Inflammatory macrophage treated with lipopolysaccharide for 1 hour (primary cell): ENCODE measurements at regions not wholly inside any gene's neighbourhood (a gene's known extent, or its start where the extent isn't known, plus 50 kb on each side); places are given as distances from the start of the nearest gene placed in this dataset.
"Not testable (repeated sequence)": the region's sequence is repeated elsewhere in the genome, so short reads cannot be mapped to it uniquely, and the experiment has no call there.

Experiments
- DNase-seq, 2 donors: peaks; one replicate each; pipeline ENCODE4 v3.0.0-alpha.2; 2020 to 2022

DNA sequence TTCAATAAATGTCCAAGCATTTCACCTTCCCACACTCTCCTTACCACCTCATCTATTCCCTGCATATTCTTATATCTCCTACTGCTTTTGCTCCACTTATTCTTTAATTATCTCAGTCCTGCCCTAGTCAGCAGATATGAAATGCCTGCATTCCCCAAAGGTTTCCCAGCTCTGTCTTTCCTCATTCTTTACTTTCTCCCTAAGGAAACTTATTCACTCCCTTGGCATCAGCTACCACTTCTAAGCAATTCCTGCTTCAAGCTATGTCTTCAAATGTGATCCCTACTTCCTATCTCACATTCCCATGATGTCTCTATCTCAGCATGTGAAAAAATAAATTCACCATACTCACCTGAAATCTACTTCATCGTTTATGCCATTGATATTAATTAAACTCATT, 111.8 kb downstream of the CAPZA3 start:
- DNase-seq = no peak

- no peak for DNase-seq
Measured at GRCh38 chr12:18850752-18851151, 112.8 kb downstream of the CAPZA3 start.

DNA sequence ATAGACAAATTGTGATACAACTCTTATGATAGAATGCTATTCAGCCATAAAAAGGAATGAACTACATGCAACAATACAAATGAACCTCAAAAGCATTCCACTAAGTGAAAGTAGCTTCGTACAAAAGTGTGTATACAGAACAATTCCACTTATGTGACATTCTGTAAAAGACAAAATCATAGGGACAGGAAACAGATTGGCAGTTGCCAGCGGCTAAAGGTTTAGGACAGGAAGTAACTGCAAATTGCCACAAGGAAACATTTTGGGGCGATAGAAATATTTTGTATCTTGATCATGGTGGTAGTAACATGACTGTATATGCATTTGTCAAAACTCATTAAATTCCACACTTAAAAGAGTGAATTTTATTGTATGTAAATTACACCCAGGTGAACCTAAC, 113.4 kb downstream of the CAPZA3 start:
- no peak for DNase-seq

GRCh38 chr12:18853570-18854366, 115.8 kb downstream of the CAPZA3 start:
- DNase-seq = no peak

DNA sequence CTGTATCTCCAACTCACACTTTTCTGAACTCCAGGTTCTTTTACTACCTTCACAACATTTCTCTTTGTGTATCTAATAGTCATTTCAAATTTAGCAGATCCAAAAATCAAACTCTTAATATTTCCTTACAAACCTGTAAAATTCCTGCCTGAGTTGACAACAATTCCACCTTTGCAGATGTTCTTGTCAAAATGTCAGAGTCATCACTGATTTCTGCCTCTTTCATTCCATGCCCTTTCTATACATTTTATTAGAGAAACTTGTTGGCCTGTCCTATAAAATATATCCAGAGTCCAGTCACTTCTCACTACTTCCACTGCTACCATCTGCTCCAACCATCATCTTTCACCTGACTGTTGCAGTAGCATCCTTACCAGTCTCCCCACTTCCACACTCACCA, 119.7 kb downstream of the CAPZA3 start:
- no peak for DNase-seq

DNA sequence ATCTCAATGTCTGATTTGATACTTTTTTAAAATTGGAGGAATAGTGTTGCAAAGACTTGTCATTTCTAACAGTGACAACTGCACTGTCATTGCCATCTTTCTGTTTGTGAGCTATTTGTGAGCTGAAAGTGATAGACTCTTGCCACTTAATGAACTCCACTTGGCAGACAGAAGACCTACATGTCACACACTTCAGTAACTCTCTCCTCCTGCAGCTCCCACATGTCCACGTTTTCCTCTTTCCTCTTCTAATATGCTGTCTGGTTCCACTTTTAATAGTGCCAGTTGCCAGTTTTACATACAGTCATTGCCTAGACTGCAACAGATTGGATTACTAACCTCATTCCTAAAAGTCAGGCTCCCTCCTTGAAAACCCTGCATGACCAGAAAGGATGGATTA, 121.5 kb downstream of the CAPZA3 start:
- DNase-seq = no peak

DNA sequence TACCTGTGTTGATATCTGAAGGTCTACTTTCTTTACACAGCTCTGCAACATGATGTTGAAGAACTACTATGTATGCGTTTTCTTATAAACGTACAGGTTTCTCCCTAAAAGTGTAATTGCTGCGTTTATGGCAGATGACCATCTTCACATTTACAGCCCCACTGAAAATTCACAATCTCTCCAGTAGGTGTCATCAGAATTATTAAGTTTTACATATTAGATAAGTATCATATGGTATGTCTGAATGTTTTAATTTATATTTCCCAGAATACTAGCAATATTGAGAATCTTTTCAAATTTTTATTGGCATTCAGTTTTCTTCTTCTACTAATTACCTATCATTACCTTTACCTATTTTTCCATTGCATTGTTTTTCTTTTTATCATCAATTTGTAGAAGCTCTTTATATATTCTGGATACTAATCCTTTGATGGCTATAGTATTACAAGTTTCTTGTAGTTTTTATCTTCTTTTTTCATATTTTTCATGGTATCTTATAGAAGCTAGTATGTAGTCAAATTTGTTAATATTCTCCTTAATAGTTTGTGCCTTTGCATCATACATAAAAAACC, 123.5 kb downstream of the CAPZA3 start:
- peak; percentile 20 to 58 for DNase-seq

GRCh38 chr12:18863769-18864500, 126.0 kb downstream of the CAPZA3 start:
- no peak for DNase-seq

- no peak for DNase-seq
Measured at GRCh38 chr12:18864900-18865561, 127.1 kb downstream of the CAPZA3 start.

GRCh38 chr12:18868717-18869116, 130.8 kb downstream of the CAPZA3 start:
- peak; percentile 30 to 56 for DNase-seq

- no peak for DNase-seq
Measured at GRCh38 chr12:18872770-18873169, 134.9 kb downstream of the CAPZA3 start.

GRCh38 chr12:18878676-18879180, 140.8 kb downstream of the CAPZA3 start:
- DNase-seq = no peak

DNA sequence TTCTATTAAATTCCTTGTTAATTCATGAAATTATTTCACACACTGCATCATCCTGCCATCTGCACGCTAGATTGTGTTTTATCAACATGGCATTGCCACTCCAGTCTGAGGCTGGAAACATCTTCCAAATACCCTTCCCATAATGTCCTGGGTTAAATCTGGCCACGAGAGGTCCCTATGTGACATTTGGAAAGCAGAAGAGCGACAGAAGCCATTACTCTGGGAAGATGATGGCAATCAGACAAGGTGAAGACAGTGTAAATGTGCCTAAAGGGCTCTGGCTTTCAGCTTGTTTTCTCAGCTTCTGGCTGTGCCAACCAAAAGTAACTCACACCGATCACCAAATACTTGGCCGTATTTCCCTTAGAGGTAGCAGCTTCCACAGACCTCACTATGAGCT, 144.8 kb downstream of the CAPZA3 start:
- DNase-seq = no peak

DNA sequence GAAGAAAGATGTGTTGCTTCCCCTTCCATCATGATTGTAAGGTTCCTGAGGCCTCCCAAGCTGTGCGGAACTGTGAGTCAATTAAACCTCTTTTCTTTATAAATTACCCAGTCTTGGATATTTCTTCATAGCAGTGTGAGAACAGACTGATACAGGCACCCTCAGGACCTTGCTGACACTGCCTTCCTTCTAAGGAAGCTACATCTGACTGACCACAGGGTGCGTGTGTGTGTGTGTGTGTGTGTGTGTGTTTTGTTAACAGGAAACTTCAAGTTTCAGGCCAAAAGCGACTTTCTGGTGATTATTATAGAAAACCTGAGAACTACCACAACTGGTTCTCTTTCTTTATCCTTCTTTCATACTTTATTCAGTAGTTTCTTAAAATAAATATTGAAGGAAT, 149.0 kb downstream of the CAPZA3 start:
- DNase-seq = no peak

DNA sequence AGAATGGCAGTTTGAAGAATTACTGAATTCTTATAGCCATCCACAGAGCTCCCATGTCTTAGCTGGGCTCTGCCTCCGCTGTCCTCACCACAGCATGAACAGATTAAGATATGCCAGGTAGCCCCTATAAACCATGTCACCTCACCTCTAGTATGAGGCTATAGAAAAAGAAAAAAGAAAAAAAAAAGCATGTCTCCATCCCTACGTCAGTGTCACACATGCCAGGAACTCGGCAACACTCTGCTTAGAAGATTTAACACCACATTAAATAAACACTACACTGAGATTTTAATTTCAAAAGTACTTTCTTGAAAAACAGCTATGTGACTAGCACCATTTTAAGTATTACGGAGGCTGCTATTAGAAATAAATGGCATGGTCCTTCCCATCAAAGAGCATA, 149.4 kb downstream of the CAPZA3 start:
- no peak for DNase-seq

DNA sequence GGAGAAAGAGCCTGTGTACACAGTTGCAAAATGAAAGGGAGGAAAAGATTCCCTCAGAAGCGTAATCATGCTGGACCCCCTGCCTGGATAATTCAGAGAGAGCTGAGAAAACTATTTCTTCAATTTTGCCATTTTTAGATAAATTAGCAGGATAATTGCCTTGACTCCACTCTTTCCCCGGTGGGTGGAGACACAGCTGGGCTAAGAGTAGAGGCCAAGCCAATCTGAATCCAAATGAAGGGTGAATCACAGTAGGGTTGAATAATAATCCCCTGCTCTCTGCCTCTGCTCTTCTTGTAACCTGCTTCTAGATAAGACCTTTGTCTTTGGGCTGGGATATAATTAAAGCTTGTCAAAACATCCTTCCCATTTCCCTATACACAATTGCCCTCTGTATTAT, 150.1 kb downstream of the CAPZA3 start:
- DNase-seq = no peak

DNA sequence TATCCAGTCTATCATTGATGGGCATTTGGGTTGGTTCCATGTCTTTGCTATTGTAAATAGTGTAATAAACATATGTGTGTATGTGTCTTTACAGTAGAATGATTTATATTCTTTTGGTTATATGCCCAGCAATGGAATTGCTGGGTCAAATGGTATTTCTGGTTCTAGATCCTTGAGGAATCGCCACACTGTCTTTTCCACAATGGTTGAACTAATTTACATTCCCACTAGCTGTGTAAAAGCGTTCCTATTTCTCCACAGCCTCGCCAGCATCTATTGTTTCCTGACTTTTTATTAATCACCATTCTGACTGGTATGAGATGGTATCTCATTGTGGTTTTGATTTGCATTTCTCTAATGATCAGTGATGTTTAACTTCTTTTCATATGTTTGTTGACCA, 152.7 kb downstream of the CAPZA3 start:
- DNase-seq = not testable (repeated sequence)

- no peak for DNase-seq
Measured at GRCh38 chr12:18895540-18895939, 157.6 kb downstream of the CAPZA3 start.

GRCh38 chr12:18895946-18896345, 158.0 kb downstream of the CAPZA3 start:
- no peak for DNase-seq

DNA sequence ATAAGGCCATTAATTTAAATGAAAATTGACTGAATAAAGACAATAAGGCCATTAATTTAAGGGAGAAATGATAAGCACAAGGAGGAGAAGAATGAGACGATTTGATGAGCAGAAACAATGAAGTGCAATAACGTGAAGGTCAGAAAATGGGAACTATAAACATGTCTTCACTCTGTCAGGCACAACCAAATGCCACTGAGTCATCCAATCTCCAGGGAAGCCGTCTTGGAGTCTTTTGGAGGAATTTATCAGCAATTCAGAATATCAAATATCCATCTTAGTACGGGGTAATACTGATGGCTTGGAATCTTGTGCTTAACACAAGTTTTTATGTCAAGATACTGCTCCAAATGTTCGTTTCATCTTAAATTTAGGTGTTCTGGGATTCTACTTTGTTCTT, 159.9 kb downstream of the CAPZA3 start:
- DNase-seq = no peak

GRCh38 chr12:18898470-18898869, 160.6 kb downstream of the CAPZA3 start:
- no peak for DNase-seq

- no peak for DNase-seq
Measured at GRCh38 chr12:18899162-18899561, 161.2 kb downstream of the CAPZA3 start.

DNA sequence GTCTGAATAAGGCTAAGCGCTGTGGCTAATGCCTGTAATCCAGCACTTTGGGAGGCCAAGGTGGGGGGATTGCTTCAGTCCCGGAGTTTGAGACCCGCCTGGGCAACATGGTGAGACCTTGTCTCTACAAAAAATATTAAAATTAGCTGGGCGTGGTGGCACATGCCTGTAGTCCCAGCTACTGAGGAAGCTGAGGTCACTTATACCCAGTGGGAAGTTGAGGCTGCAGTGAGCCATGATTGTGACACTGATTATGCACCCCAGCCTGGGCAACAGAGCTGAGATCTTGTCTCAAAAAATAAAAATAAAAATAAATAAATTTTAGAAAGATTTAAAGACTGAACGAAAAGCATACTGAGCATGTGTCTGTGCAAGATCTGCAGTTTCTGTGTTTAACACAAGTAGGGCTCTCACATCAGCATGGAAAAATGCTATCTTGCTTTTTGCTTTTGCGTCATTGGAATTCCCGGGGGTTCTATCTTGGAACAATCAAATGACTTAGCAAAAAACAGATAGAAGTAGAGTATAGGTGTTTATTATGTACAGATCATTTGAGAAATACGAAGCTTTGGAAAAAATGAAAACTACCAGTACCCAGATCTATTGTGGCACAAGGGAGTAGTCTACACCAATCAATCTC, 161.9 kb downstream of the CAPZA3 start:
- DNase-seq = no peak
